Chondrocyte (in vitro differentiated cells): ENCODE measurements at regions not wholly inside any gene's neighbourhood (a gene's known extent, or its start where the extent isn't known, plus 50 kb on each side); places are given as distances from the start of the nearest gene placed in this dataset.
"Not testable (repeated sequence)": the region's sequence is repeated elsewhere in the genome, so short reads cannot be mapped to it uniquely, and the experiment has no call there.

Source experiments
- DNase-seq: peaks from one replicate; pipeline ENCODE4 v3.0.0; 2021; ENCODE audit warnings: mixed read lengths, low spot score
- H3K27ac Mint-ChIP-seq: one replicate; pipeline ENCODE4 v1.8.0; 2021; ENCODE audit warnings: mild to moderate bottlenecking, moderate library complexity, mixed read lengths; ENCODE audit not compliant: unreplicated experiment
- H3K27me3 Mint-ChIP-seq: 2 replicates; pipeline ENCODE4 v1.8.0; 2021; ENCODE audit warnings: low read depth, mixed read lengths
- H3K36me3 Mint-ChIP-seq: 2 replicates; pipeline ENCODE4 v1.8.0; 2021; ENCODE audit warnings: low read depth, mixed read lengths
- H3K4me1 Mint-ChIP-seq: 2 replicates; pipeline ENCODE4 v1.8.0; 2021; ENCODE audit warnings: low read depth, mild to moderate bottlenecking, mixed read lengths
- H3K4me3 Mint-ChIP-seq: one replicate; pipeline ENCODE4 v1.8.0; 2021; ENCODE audit warnings: mild to moderate bottlenecking, moderate library complexity, mixed read lengths; ENCODE audit not compliant: unreplicated experiment
- H3K9me3 Mint-ChIP-seq: 2 replicates; pipeline ENCODE4 v1.8.0; 2021; ENCODE audit warnings: low read depth, mixed read lengths
- TF ChIP-seq, protein P1 (sequence below): fragments of 200-600 bp; sonication (generic); IDR thresholded peaks from 2 replicates; pipeline ENCODE4 v1.5.0; 2021; ENCODE audit warnings: antibody characterized with exemption, mild to moderate bottlenecking, moderate library complexity

GRCh38 chr9:90502134-90502533 lies 140.5 kb downstream of the DIRAS2 start:
- TF ChIP-seq, protein P1, sequence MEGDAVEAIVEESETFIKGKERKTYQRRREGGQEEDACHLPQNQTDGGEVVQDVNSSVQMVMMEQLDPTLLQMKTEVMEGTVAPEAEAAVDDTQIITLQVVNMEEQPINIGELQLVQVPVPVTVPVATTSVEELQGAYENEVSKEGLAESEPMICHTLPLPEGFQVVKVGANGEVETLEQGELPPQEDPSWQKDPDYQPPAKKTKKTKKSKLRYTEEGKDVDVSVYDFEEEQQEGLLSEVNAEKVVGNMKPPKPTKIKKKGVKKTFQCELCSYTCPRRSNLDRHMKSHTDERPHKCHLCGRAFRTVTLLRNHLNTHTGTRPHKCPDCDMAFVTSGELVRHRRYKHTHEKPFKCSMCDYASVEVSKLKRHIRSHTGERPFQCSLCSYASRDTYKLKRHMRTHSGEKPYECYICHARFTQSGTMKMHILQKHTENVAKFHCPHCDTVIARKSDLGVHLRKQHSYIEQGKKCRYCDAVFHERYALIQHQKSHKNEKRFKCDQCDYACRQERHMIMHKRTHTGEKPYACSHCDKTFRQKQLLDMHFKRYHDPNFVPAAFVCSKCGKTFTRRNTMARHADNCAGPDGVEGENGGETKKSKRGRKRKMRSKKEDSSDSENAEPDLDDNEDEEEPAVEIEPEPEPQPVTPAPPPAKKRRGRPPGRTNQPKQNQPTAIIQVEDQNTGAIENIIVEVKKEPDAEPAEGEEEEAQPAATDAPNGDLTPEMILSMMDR, result no peak
- H3K36me3 Mint-ChIP-seq, result no peaks in the 10 kb centered on the region
- no peaks in the 10 kb centered on the region for H3K9me3 Mint-ChIP-seq
- H3K27me3 Mint-ChIP-seq, result no peaks in the 10 kb centered on the region
- H3K4me3 Mint-ChIP-seq, result no peak overlapping the region
- H3K4me1 Mint-ChIP-seq, result peaks cover 2% of the 10 kb centered on the region
- no peak for DNase-seq
- H3K27ac Mint-ChIP-seq, result no peak overlapping the region

- TF ChIP-seq, protein P1, result no peak
- peaks cover 2% of the 10 kb centered on the region for H3K4me1 Mint-ChIP-seq
- no peaks in the 10 kb centered on the region for H3K36me3 Mint-ChIP-seq
- no peaks in the 10 kb centered on the region for H3K9me3 Mint-ChIP-seq
- DNase-seq, result no peak
- no peak overlapping the region for H3K4me3 Mint-ChIP-seq
- H3K27ac Mint-ChIP-seq, result no peak overlapping the region
- H3K27me3 Mint-ChIP-seq, result no peaks in the 10 kb centered on the region
These were observed 138.1 kb downstream of the DIRAS2 start for GRCh38 chr9:90504486-90504885.

DNA sequence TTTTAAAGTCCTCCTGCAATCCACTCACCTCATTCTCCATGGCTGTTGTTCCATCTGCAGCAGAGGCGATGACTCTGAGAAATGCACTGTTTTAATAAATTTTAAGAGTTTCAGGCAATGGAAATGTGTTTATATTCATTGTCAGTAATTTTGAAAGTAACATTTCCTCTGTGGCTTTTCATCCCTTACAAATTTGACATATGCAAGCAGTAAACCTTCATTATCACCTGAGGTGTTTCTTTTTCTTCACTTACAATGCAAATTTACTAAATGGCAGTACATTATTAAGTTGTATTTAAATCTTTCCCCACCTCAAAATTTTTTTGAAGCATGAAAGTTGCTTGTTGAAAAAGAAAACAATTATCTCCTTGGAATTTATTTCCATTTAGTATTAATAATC lies 136.9 kb downstream of the DIRAS2 start:
- no peaks in the 10 kb centered on the region for H3K36me3 Mint-ChIP-seq
- H3K4me1 Mint-ChIP-seq, result peaks cover 2% of the 10 kb centered on the region
- H3K9me3 Mint-ChIP-seq, result no peaks in the 10 kb centered on the region
- DNase-seq, result no peak
- TF ChIP-seq, protein P1, result no peak
- H3K27ac Mint-ChIP-seq, result no peak overlapping the region
- no peak overlapping the region for H3K4me3 Mint-ChIP-seq
- H3K27me3 Mint-ChIP-seq, result no peaks in the 10 kb centered on the region

GRCh38 chr9:90506402-90506801 lies 136.2 kb downstream of the DIRAS2 start:
- H3K4me3 Mint-ChIP-seq, H3K27me3 Mint-ChIP-seq, H3K4me1 Mint-ChIP-seq, H3K9me3 Mint-ChIP-seq, H3K27ac Mint-ChIP-seq, H3K36me3 Mint-ChIP-seq, DNase-seq: not testable (repeated sequence)

DNA sequence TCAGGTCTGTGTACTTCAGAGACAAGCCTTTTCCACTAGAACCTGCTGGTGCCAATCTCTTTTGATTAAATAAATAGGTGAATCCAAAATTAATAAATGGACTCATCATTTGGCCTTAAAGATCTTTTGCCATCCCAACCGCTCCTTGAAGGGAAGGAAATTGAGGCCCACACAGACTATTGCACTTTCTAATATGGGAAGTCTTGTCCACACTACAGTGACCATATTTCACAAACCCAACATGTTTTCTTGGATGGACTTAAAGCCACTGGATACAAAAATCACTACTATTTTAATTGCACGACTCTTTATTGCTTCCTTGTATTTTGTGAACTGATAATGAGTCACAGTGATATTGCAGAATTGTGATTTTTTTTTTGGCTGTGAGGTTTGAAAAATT lies 135.0 kb downstream of the DIRAS2 start:
- H3K36me3 Mint-ChIP-seq, result no peaks in the 10 kb centered on the region

DNA sequence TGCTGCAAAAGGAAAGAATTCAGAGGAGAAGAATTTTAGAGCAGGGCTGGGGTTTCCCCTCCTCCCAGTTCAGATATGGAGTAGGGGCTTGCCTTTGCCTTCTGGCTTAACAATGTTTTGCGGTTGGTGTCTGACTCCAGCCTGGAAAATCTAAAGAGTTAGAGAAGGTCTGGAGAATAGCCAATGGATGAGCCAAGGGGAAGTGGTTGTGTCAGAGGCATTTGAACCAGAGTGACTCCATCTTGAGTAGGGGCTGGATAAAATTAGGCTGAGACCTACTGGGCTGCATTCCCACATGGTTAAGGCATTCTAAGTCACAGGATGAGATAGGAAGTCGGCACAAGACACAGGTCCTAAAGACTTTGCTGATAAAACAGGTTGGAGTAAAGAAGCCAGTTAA lies 133.7 kb downstream of the DIRAS2 start:
- Mint-ChIP-seq H3K36me3 (no peaks in the 10 kb centered on the region), H3K4me3 (no peak overlapping the region), H3K4me1 (no peaks in the 10 kb centered on the region), H3K27ac (no peak overlapping the region), H3K27me3 (no peaks in the 10 kb centered on the region), H3K9me3 (no peaks in the 10 kb centered on the region)
- DNase-seq, result no peak
- TF ChIP-seq, protein P1, result no peak

More for the DNA sequence above, 135.0 kb downstream of the DIRAS2 start:
- no peak for DNase-seq
- H3K27ac Mint-ChIP-seq, result no peak overlapping the region
- no peaks in the 10 kb centered on the region for H3K4me1 Mint-ChIP-seq
- H3K27me3 Mint-ChIP-seq, result no peaks in the 10 kb centered on the region
- no peak overlapping the region for H3K4me3 Mint-ChIP-seq
- TF ChIP-seq, protein P1, result no peak
- no peaks in the 10 kb centered on the region for H3K9me3 Mint-ChIP-seq
